MM.1S (cell line): ENCODE measurements at regions not wholly inside any gene's neighbourhood (a gene's known extent, or its start where the extent isn't known, plus 50 kb on each side); places are given as distances from the start of the nearest gene placed in this dataset.

Source experiments
- CTCF ChIP-seq: fragments of 300-600 bp; sonication (generic); IDR thresholded peaks from 2 replicates; pipeline ENCODE4 v1.5.1; 2016; ENCODE audit warnings: antibody characterized with exemption, low read length, mixed read lengths
- EZH2 ChIP-seq: fragments of 300-600 bp; sonication (generic); optimal IDR thresholded peaks from 2 replicates; pipeline ENCODE3; 2017; ENCODE audit warnings: low read depth, mild to moderate bottlenecking, antibody characterized with exemption, low read length, mixed read lengths

DNA sequence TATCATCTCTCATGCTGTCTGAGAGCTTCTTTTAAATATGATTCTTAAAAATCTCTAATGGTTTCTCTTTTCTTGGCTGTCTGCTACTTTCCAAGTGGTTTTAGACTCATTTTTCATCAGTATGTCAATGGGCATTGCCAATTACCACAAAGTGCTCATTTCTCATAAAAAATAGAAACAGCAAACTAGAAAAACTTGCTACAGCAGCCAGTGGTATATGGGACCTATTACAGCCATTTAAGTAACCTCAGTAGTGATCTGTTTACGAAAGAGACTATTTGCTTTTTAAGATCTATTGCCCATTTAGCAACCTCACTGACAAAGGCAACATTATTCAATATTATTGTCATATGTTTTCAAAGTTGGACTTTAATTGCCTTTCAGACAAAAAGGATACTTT lies 207.1 kb upstream of the RHOBTB1 start:
- no peak for TF ChIP-seq EZH2
- no peak for TF ChIP-seq CTCF
